Uterus (tissue), 2 donors: ENCODE measurements at regions not wholly inside any gene's neighbourhood (a gene's known extent, or its start where the extent isn't known, plus 50 kb on each side); places are given as distances from the start of the nearest gene placed in this dataset.

ENCODE experiments used
- CTCF ChIP-seq, 4 experiments: fragments of 200-600 bp in 2 of 4; fragments of 450-650 bp in 2 of 4; sonication (generic) in 2 of 4; IDR thresholded peaks; one replicate each; pipeline ENCODE4 v1.5.1; 2016 to 2019; ENCODE audit warnings: antibody characterized with exemption in 4 of 4, mild to moderate bottlenecking in 2 of 4, moderate library complexity in 1 of 4
- POLR2A ChIP-seq, 2 donors: fragments of 450-650 bp; IDR thresholded peaks; one replicate each; pipeline ENCODE4 v1.6.1; 2016; ENCODE audit warnings: antibody characterized with exemption in 2 of 2, mild to moderate bottlenecking in 1 of 2, moderate library complexity in 1 of 2

- no peak for TF ChIP-seq CTCF (IDR thresholded peaks at IDR 0.05)
- TF ChIP-seq POLR2A (IDR thresholded peaks at IDR 0.05) = no peak
Measured at GRCh38 chr5:89916131-89916530, 493.4 kb downstream of the CETN3 start.
